Endothelial cell of umbilical vein (primary cell): ENCODE measurements at regions not wholly inside any gene's neighbourhood (a gene's known extent, or its start where the extent isn't known, plus 50 kb on each side); places are given as distances from the start of the nearest gene placed in this dataset.

Source experiments
- BruUV-seq: library from RNA; stranded (reverse); fragments of 400-500 nt; replicated peaks from 2 replicates; lab custom pipeline; 2021; lab: Mats Ljungman, UMichigan
- CTCF ChIA-PET: fragments of 300-600, 350-600 bp; sonication (Branson Sonifier 250); formaldehyde crosslinking; loops from one replicate; lab custom pipeline; 2021; ENCODE audit warnings: antibody characterized with exemption, inconsistent platforms; lab: Charles Lee
- POLR2A ChIA-PET: fragments of 300-600, 350-600 bp; sonication (Branson Sonifier 250); formaldehyde crosslinking; loops from one replicate; lab custom pipeline; 2021; ENCODE audit warnings: antibody characterized with exemption, inconsistent platforms; lab: Charles Lee
- DNase-seq: peaks from one replicate; pipeline ENCODE4 v3.0.0-alpha.2; 2011; ENCODE audit warnings: low read depth, low spot score
- FAIRE-seq: peaks from 2 replicates; lab custom pipeline; 2011; peaks lifted over from hg19 to GRCh38; lab: Jason Lieb, UNC
- H2AFZ ChIP-seq: 2 replicates; pipeline ENCODE4 v1.6.0; 2012; ENCODE audit warnings: low read depth, low read length, control low read depth, inconsistent platforms
- H3K27ac ChIP-seq: 2 replicates; pipeline ENCODE4 v1.5.1; 2011; ENCODE audit warnings: low read depth, mild to moderate bottlenecking, control low read depth, low read length, moderate library complexity; ENCODE audit not compliant: insufficient read depth
- H3K27me3 ChIP-seq, 2 experiments: 2 replicates each; pipeline versions ENCODE4 v1.6.0 to v1.6.1; 2011; ENCODE audit warnings: low read length in 2 of 2, mixed read lengths in 1 of 2; ENCODE audit not compliant: control insufficient read depth in 2 of 2, insufficient read depth in 2 of 2
- H3K36me3 ChIP-seq, 2 experiments: 2 replicates in 1 of 2; 3 replicates in 1 of 2; pipeline ENCODE4 v1.5.1; 2011; ENCODE audit warnings: low read length in 2 of 2, mild to moderate bottlenecking in 1 of 2, moderate library complexity in 1 of 2; ENCODE audit not compliant: control insufficient read depth in 2 of 2, insufficient read depth in 2 of 2; ENCODE audit errors: extremely low read depth in 1 of 2
- H3K4me1 ChIP-seq: 3 replicates; pipeline ENCODE4 v1.5.1; 2011; ENCODE audit warnings: mild to moderate bottlenecking, low read length; ENCODE audit not compliant: control insufficient read depth, insufficient read depth; ENCODE audit errors: extremely low read depth
- H3K4me2 ChIP-seq: 2 replicates; pipeline ENCODE4 v1.6.1; 2011; ENCODE audit warnings: low read length, control low read depth, mixed read lengths; ENCODE audit not compliant: insufficient read depth
- H3K4me3 ChIP-seq, 3 experiments: fragments of 200-600 bp in 1 of 3; sonication (generic), shearing (Covaris generic) in 1 of 3; replicated peaks in 1 of 3; 2 replicates each; pipeline ENCODE4 v1.5.1; 2011 to 2016; ENCODE audit warnings: control low read depth in 3 of 3, low read length in 3 of 3, mild to moderate bottlenecking in 2 of 3, inconsistent platforms in 1 of 3, low read depth in 1 of 3, moderate library complexity in 1 of 3; ENCODE audit not compliant: insufficient read depth in 1 of 3
- H3K79me2 ChIP-seq: 2 replicates; pipeline ENCODE4 v1.6.0; 2012; ENCODE audit warnings: low read length, inconsistent platforms; ENCODE audit not compliant: control insufficient read depth, insufficient read depth
- H3K9ac ChIP-seq: replicated peaks from 2 replicates; pipeline ENCODE3; 2011; ENCODE audit warnings: low read length, control low read depth; ENCODE audit not compliant: insufficient read depth; ENCODE audit errors: extremely low read depth
- H3K9me1 ChIP-seq: replicated peaks from 3 replicates; pipeline ENCODE4 v1.6.0; 2011; ENCODE audit warnings: mild to moderate bottlenecking, low read length; ENCODE audit not compliant: control insufficient read depth, insufficient read depth; ENCODE audit errors: extremely low read depth
- H3K9me3 ChIP-seq: replicated peaks from 2 replicates; pipeline ENCODE4 v1.5.1; 2012; ENCODE audit warnings: low read length, inconsistent platforms; ENCODE audit not compliant: control insufficient read depth, insufficient read depth
- H4K20me1 ChIP-seq: replicated peaks from 2 replicates; pipeline ENCODE3; 2011; ENCODE audit warnings: mild to moderate bottlenecking, low read length; ENCODE audit not compliant: control insufficient read depth, insufficient read depth; ENCODE audit errors: extremely low read depth
- EZH2 ChIP-seq: IDR thresholded peaks from 2 replicates; pipeline ENCODE4 v1.6.1; 2012; ENCODE audit warnings: borderline replicate concordance, low read depth, mild to moderate bottlenecking, moderate library complexity, low read length, inconsistent platforms; ENCODE audit not compliant: severe bottlenecking
- FOS ChIP-seq: IDR thresholded peaks from 2 replicates; pipeline ENCODE4 v1.6.1; 2011; ENCODE audit warnings: mild to moderate bottlenecking, low read length, moderate library complexity, borderline replicate concordance; ENCODE audit not compliant: insufficient read depth
- GATA2 ChIP-seq: IDR thresholded peaks from 2 replicates; pipeline ENCODE4 v1.7.0; 2011; ENCODE audit warnings: low read depth, mild to moderate bottlenecking, moderate library complexity, mixed read lengths, low read length; ENCODE audit not compliant: insufficient read length, insufficient read depth
- JUN ChIP-seq: IDR thresholded peaks from 2 replicates; pipeline ENCODE4 v1.6.1; 2011; ENCODE audit warnings: borderline replicate concordance, low read depth; ENCODE audit not compliant: insufficient read length, insufficient read depth
- MYC ChIP-seq: IDR thresholded peaks from one replicate; pipeline ENCODE4 v1.6.1; 2011; ENCODE audit warnings: mild to moderate bottlenecking, low read depth, low read length
- POLR2A ChIP-seq: IDR thresholded peaks from 2 replicates; pipeline ENCODE4 v1.6.1; 2012; ENCODE audit warnings: low read depth, mild to moderate bottlenecking, control low read depth, low read length
- POLR2AphosphoS5 ChIP-seq: IDR thresholded peaks from 2 replicates; pipeline ENCODE4 v1.6.1; 2012; ENCODE audit warnings: low read depth, mild to moderate bottlenecking, control low read depth, low read length, moderate library complexity; ENCODE audit not compliant: insufficient read depth
- dilution Hi-C: fragments of 300-500 bp; cut with MboI; formaldehyde crosslinking; loops from one replicate; pipeline ENCODE4 v1.15.0; 2019; ENCODE audit warnings: low sequenced_read_pairs; ENCODE audit not compliant: extremely low pct_ligation_motif_present
- intact Hi-C: fragments of 100-400 bp; cut with micrococcal nuclease; formaldehyde crosslinking; loops from one replicate; pipeline ENCODE4 v1.10.0; 2022
- TF ChIP-seq, protein P1 (sequence below), 2 donors: IDR thresholded peaks; 1 replicate in 1 of 2; 2 replicates in 1 of 2; pipeline ENCODE4 v1.5.1; 2011; ENCODE audit warnings: low read length in 2 of 2, mild to moderate bottlenecking in 2 of 2, moderate library complexity in 2 of 2, control low read depth in 1 of 2, inconsistent platforms in 1 of 2, low read depth in 1 of 2; ENCODE audit not compliant: insufficient read depth in 1 of 2; ENCODE audit errors: extremely low read depth in 1 of 2
- TF ChIP-seq, protein P2 (sequence below): IDR thresholded peaks from 2 replicates; pipeline ENCODE4 v1.6.1; 2011; ENCODE audit not compliant: insufficient read depth, insufficient read length

DNA sequence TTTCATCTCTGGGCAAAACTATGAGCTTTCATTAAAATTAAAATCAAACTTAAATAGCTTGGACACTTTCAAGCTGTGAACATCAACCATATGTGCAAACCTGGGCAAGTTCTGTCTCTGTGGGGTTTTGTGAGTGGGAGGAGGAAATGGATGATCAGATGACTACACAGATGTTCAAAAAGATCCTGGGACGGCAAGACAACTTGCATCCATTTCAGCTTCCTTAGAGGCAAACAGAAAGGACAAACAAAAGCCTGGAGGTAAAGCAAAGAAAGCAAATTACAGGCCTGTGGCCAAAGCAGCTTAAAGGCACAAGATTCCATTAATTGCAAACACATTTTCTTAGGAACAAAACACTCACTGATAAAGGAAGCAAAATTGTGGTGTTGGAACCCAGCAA, 222.2 kb downstream of the NEBL start:
- Histone ChIP-seq H3K4me1 (no peaks in the 10 kb centered on the region), H3K9me3 (peaks cover 4% of the 10 kb centered on the region), H3K27me3 (no peaks in the 10 kb centered on the region), H2AFZ (no peak overlapping the region), H3K9me1 (no peaks in the 10 kb centered on the region), H3K4me3 (no peak overlapping the region), H3K27ac (no peak overlapping the region), H3K4me2 (no peak overlapping the region), H3K36me3 (no peaks in the 10 kb centered on the region), H4K20me1 (no peaks in the 10 kb centered on the region), H3K9ac (no peak overlapping the region), H3K79me2 (no peaks in the 10 kb centered on the region)
- dilution Hi-C loops, result no loop called here
- no TSS peak for BruUV-seq
- DNase-seq (no peak), FAIRE-seq (no peak)
- intact Hi-C loops, result no loop called here
- TF ChIP-seq POLR2A, result no peak
- no peak for TF ChIP-seq GATA2
- TF ChIP-seq, protein P1, sequence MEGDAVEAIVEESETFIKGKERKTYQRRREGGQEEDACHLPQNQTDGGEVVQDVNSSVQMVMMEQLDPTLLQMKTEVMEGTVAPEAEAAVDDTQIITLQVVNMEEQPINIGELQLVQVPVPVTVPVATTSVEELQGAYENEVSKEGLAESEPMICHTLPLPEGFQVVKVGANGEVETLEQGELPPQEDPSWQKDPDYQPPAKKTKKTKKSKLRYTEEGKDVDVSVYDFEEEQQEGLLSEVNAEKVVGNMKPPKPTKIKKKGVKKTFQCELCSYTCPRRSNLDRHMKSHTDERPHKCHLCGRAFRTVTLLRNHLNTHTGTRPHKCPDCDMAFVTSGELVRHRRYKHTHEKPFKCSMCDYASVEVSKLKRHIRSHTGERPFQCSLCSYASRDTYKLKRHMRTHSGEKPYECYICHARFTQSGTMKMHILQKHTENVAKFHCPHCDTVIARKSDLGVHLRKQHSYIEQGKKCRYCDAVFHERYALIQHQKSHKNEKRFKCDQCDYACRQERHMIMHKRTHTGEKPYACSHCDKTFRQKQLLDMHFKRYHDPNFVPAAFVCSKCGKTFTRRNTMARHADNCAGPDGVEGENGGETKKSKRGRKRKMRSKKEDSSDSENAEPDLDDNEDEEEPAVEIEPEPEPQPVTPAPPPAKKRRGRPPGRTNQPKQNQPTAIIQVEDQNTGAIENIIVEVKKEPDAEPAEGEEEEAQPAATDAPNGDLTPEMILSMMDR (IDR thresholded peaks at IDR 0.05; ENCODE audit: extremely low read depth in 1 of 2, insufficient read depth in 1 of 2, low read depth in 1 of 2, low read length in 2 of 2), result no peak
- no peak for TF ChIP-seq EZH2
- ChIA-PET POLR2A (no interaction called here), CTCF (no interaction called here)

DNA sequence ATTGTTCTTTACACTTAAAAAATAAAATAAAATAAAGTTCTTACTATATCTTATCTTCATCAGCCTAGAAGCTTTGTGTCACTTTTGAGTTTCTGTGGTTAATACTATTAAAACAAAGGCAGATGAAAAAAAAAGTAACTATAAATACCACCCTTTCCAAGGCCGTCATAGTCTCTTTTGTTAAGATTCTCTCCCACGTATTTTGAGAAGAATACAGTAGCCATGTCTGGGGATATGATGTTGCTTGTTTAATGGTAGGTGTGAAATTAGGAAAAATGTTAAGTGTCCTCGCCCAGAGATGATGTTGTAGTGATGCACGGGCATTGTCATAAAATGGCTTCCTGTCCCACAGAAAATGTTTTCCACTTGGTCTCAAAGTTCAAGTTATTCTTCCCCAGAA, 223.9 kb downstream of the NEBL start:
- no peaks in the 10 kb centered on the region for H3K9me1 ChIP-seq
- no peak overlapping the region for H3K4me3 ChIP-seq
- FAIRE-seq (no peak), DNase-seq (no peak)
- no TSS peak for BruUV-seq
- H3K79me2 ChIP-seq, result no peaks in the 10 kb centered on the region
- H3K4me2 ChIP-seq, result no peak overlapping the region
- H4K20me1 ChIP-seq, result no peaks in the 10 kb centered on the region
- ChIA-PET POLR2A (no interaction called here), CTCF (no interaction called here)
- H3K4me1 ChIP-seq, result no peaks in the 10 kb centered on the region
- H3K27ac ChIP-seq, result no peak overlapping the region
- H3K27me3 ChIP-seq, result no peaks in the 10 kb centered on the region
- dilution Hi-C loops (no loop called here), intact Hi-C loops (no loop called here)
- no peak overlapping the region for H2AFZ ChIP-seq
- peaks cover 4% of the 10 kb centered on the region for H3K9me3 ChIP-seq
- H3K9ac ChIP-seq, result no peak overlapping the region
- H3K36me3 ChIP-seq, result no peaks in the 10 kb centered on the region
- TF ChIP-seq MYC (no peak), EZH2 (no peak), POLR2AphosphoS5 (no peak), FOS (no peak), GATA2 (no peak), POLR2A (no peak), JUN (no peak)
- TF ChIP-seq, protein P2, sequence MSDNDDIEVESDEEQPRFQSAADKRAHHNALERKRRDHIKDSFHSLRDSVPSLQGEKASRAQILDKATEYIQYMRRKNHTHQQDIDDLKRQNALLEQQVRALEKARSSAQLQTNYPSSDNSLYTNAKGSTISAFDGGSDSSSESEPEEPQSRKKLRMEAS, result no peak
- TF ChIP-seq, protein P1 (IDR thresholded peaks at IDR 0.05; ENCODE audit: extremely low read depth in 1 of 2, insufficient read depth in 1 of 2, low read depth in 1 of 2, low read length in 2 of 2), result no peak
